VCaP (cell line): ENCODE measurements at regions not wholly inside any gene's neighbourhood (a gene's known extent, or its start where the extent isn't known, plus 50 kb on each side); places are given as distances from the start of the nearest gene placed in this dataset.

Experiments
- H3K27ac ChIP-seq: fragments of 450-650 bp; 2 replicates; pipeline ENCODE4 v1.5.1; 2017
- CTCF ChIP-seq: fragments of 450-650 bp; conservative IDR thresholded peaks from 2 replicates; pipeline ENCODE4 v1.5.1; 2017; ENCODE audit warnings: mild to moderate bottlenecking, moderate library complexity

GRCh38 chr1:38175121-38175520, 128.5 kb upstream of the POU3F1 start:
- no peak for TF ChIP-seq CTCF
- no peak overlapping the region for H3K27ac ChIP-seq

GRCh38 chr1:38173848-38174247, 127.3 kb upstream of the POU3F1 start:
- no peak overlapping the region for H3K27ac ChIP-seq
- TF ChIP-seq CTCF = no peak

GRCh38 chr1:38173157-38173831, 126.7 kb upstream of the POU3F1 start:
- no peak overlapping the region for H3K27ac ChIP-seq
- TF ChIP-seq CTCF = no peak

- no peak for TF ChIP-seq CTCF
- no peak overlapping the region for H3K27ac ChIP-seq
These were observed 122.5 kb upstream of the POU3F1 start for GRCh38 chr1:38169121-38169520.

GRCh38 chr1:38168365-38168764, 121.8 kb upstream of the POU3F1 start:
- no peak for TF ChIP-seq CTCF
- H3K27ac ChIP-seq = no peak overlapping the region

GRCh38 chr1:38166461-38166860, 119.9 kb upstream of the POU3F1 start:
- TF ChIP-seq CTCF = no peak
- no peak overlapping the region for H3K27ac ChIP-seq

GRCh38 chr1:38153778-38154470, 107.3 kb upstream of the POU3F1 start:
- no peak overlapping the region for H3K27ac ChIP-seq
- TF ChIP-seq CTCF = no peak
